Activated CD4-positive, alpha-beta T cell treated with anti-CD3 and anti-CD28 coated beads, Interleukin-2, Interleukin-6, amounts not matched to agents 100 ng/mL and 50 ng/mL, durations not matched to agents 16 hours and 8 hours (primary cell): ENCODE measurements at regions not wholly inside any gene's neighbourhood (a gene's known extent, or its start where the extent isn't known, plus 50 kb on each side); places are given as distances from the start of the nearest gene placed in this dataset.

Experiments used
- DNase-seq: peaks from one replicate; pipeline ENCODE4 v3.0.0-alpha.2; 2020

- DNase-seq: no peak
Observed at GRCh38 chr7:67711706-67712105, 715.1 kb downstream of the TYW1 start.

DNA sequence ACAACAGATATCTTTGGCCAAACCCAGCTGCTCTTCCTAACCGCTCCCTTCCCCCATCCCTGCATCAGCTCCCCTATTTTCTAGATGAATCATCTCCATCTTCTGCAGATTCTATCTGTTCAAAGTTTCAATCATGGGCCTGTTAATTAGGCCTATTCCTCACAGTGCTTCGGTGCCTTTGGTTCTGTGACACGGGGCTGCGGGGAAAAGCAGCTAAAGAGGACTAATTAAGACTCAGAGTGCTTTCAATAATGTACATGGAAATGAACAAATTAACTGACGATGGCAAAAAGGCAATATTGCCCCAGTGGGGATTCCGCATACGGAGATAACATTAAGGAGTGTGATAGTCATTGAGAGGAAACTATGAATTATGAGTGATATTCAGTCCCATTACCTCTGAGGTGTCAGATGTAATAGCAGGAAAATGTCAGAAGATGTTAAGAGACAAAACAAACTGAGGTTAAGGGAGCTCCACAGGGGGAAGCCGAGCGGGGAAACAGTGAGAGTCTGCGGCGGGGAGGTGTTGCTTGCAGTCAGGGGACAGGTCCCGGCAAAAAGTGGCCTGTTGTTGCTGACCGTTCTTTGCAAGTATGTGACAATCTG lies 716.9 kb downstream of the TYW1 start:
- DNase-seq: no peak

GRCh38 chr7:67716729-67717128 lies 720.1 kb downstream of the TYW1 start:
- no peak for DNase-seq

- DNase-seq: no peak
Observed at GRCh38 chr7:67723591-67723990, 727.0 kb downstream of the TYW1 start.

GRCh38 chr7:67724435-67724834 lies 727.8 kb downstream of the TYW1 start:
- no peak for DNase-seq

GRCh38 chr7:67724955-67725354 lies 728.3 kb downstream of the TYW1 start:
- no peak for DNase-seq

- DNase-seq: no peak
Observed at GRCh38 chr7:67725423-67725822, 728.8 kb downstream of the TYW1 start.

DNA sequence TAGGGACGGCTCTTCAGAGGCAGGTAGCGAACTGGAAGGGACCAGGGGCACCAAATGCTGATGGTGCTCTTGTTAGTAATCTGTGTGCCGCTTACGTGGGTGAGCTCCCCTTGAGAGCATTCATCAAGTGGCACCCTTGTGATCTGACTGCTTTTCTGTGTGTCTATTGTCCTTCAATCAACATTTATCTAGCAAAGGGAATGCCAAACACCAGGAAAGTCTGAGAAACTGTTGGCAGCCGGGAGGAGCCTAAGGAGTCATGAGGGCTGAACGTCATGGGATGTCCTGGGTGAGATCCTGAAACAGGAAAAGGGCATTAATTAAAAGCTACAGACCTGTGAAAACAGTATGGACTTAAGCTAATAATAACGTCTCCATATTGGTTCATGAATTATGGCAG lies 733.1 kb downstream of the TYW1 start:
- DNase-seq: no peak

- DNase-seq: no peak
Observed at GRCh38 chr7:67731704-67732103, 735.1 kb downstream of the TYW1 start.

DNA sequence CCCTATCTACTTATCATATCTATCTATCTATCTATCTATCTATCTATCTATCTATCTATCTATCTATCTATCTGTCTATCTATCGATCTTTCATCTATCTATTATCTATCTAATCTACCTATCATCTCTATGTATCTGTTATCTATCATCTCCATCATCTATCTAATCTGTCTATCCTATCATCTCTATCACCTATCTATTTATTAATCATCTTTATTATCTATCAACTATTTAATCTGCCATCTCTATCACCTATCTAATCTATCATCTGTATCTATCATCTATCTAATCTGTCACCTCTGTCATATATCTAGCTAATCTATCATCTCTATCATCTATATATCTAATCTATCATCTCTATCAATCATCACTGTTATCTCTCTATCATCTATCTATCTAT lies 736.3 kb downstream of the TYW1 start:
- no peak for DNase-seq

GRCh38 chr7:67738145-67738544 lies 741.5 kb downstream of the TYW1 start:
- no peak for DNase-seq

DNA sequence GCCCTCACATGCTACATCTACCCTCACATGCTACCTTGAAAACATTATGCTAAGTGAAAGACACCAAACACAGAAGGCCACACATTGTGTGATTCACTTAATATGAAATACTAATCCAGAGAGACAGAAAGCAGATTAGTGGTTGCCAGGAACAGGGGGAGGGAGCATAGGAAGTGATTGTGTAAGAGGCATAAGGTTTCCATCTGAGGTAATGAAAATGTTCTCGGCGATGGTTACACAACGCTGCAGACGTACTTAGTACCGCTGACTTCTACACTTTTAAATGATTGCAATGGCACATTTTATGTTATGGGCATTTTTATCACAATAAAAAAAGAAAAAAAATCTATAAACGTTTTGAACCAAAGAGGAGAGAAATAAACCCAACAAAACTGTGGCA lies 742.3 kb downstream of the TYW1 start:
- DNase-seq: no peak

DNA sequence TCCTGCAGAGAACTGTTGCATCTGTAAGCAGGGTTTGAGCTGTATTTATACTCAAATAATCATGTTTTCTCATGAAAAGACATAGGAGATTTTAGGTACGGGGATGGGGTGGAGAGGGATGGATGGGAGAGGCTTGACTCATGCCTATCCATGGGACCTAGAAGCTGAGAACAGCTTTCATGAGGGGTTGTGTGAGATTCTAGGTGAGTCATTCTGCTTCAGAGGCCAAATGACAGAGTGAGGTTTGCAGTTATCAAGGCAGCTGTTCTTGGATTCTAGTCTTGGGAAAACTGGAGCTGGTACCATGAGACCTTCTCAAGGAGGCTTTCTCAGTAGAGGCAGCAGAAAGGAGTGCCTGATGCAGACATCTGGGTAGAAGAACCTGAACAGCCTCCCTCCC lies 746.9 kb downstream of the TYW1 start:
- no peak for DNase-seq

DNA sequence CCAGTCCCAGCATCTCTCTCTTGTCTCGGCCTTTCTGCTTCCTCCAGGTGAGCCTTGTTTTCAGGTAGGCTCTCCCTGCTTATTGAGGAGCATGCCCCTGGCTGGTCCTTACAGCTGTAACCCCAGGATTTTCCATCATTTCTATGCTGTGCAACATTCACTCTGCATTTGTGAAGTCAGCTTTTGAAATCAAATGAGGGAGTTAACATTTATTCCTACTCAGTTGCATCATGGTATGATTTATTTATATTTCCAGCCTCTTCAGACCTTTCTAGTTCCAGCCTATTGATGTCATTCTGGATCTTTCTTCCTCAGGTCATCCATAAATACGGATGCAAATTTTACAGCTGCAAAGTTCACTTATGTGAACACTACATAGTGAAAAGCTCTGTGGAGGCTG lies 755.6 kb downstream of the TYW1 start:
- DNase-seq: no peak

- DNase-seq: no peak
Observed at GRCh38 chr7:67753891-67754290, 757.3 kb downstream of the TYW1 start.

DNA sequence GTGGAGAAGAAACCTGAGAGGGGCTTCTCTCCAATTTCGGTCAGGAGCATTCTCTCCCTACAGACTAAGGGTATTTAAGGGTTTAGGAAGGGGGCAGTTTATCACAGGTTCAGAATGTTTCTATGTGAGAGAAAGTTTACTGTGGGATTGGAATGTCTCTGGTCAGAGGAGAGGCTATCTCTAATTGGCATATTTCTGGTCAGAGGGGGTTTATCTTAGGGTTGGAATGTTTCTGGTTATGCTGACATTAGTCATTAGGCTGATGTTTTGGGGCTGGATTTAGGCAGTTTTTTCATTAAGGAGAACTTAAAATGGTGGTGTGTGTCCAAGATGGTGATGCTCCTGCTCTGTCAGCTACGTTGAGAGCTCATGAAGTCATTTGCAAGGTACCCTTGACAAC lies 758.0 kb downstream of the TYW1 start:
- DNase-seq: no peak

DNA sequence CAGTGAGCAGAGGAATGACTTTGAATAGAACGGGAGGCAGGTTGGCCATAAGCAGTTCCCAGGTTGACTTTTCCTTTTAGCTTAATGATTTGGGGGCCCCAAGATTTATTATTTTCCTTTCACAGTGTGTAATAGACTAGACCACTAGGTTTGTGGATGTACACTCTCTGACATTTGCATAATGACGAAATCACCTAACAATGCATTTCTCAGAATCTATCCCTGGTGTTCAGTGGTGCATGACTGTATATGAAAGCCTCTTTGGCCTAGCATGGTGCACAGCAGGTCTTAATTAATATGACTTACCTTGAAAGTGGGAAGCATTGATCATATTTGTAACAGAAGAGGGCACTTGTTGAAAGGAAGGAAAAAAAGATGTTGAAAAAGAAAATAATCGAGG lies 761.9 kb downstream of the TYW1 start:
- DNase-seq: no peak

DNA sequence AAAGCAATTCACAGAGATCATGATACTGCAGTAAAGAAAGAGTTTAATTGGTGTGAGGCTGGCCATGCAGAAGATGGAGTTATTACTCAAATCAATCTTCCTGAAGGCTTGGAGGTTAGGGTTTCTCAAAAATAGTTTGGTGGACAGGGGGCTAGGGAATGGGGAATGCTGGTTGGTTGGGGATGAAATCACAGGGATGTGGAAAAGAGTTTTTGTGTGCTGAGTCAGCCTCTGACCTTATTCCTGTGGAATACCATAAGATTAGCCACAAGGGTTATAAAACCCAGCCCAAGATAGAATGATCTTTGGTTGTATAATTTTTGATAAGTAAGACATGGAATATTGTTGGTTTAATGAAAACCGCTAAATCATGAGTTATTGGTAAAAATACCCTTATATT lies 764.3 kb downstream of the TYW1 start:
- DNase-seq: no peak

- DNase-seq: no peak
Observed at GRCh38 chr7:67762516-67762915, 765.9 kb downstream of the TYW1 start.

GRCh38 chr7:67764289-67764688 lies 767.7 kb downstream of the TYW1 start:
- no peak for DNase-seq

GRCh38 chr7:67765481-67766175 lies 769.0 kb downstream of the TYW1 start:
- no peak for DNase-seq

DNA sequence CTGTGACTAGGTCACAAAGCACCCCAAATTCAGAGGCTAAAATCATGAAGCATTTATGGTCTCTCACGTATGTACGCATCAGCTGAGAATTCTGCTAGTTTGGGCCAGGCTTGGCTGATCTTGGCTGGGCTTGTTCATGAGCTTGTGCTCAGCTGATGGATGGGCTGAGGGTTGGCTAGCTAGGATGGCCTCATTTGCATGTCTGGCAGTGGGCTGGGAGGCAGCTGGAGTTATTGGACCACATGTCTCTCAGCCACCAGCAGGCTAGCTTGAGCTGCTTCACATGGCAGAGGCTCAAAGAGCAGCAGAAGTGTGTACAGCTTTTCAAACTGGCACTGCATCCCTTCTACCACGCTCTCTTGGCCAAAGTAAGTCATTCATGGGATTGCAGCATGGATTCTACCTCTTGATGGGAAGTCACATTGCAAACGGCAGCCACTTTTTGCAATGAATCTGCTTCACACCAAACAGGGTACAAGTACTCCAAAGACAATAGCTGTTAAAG lies 770.3 kb downstream of the TYW1 start:
- no peak for DNase-seq

DNA sequence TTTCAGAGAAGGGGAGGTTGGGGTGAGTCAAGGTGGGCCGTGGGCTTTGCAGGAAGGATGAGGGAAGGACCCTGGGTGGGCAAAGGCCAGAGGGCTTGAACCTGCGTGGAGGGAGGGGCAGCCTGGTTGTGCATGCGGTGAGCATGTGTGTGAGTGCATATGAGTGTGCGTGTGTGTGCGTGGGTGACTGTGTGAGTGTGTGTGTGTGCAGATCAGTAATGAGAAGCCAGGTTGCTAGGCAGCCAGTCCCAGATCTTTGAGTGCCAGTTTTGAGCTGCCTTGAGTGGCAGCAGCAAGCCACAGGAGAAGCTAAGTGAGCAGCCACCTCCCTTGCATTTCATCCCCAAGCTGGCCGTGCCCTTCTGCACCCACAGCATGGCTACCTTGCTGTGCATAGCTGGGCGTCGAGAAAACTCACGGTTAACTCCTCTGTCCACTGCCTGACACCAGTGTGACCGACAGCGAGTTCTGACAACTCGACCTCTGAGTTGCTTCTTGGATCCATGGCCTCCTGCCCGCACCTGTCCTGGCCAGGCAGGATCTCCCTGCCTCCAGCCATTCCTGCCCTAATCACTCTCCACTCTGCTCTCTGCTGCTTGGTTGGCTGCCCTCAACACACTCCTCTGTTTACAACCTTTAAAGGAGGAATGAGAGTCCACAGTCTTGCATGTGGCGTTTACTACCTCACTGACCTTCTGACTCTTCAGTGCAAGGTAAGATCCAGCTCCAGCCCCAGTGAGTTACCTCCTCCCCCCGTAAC lies 775.4 kb downstream of the TYW1 start:
- no peak for DNase-seq

GRCh38 chr7:67773081-67773480 lies 776.4 kb downstream of the TYW1 start:
- no peak for DNase-seq
